Calu3 (cell line): ENCODE measurements at regions not wholly inside any gene's neighbourhood (a gene's known extent, or its start where the extent isn't known, plus 50 kb on each side); places are given as distances from the start of the nearest gene placed in this dataset.

Experiments
- BruUV-seq: library from RNA; stranded (reverse); fragments of 400-500 nt; replicated peaks from 2 replicates; lab custom pipeline; 2021; lab: Mats Ljungman, UMichigan
- CTCF ChIA-PET: fragments of 300-600 bp; sonication (Branson Sonifier 250); formaldehyde crosslinking; loops from one replicate; lab custom pipeline; 2022; ENCODE audit warnings: antibody characterized with exemption; lab: Charles Lee
- DNase-seq: peaks from one replicate; pipeline ENCODE4 v3.0.0; 2022
- H3K27ac Mint-ChIP-seq: one replicate; pipeline ENCODE4 v1.8.0; 2022; ENCODE audit warnings: mixed read lengths; ENCODE audit not compliant: unreplicated experiment
- H3K27me3 Mint-ChIP-seq: one replicate; pipeline ENCODE4 v1.8.0; 2022; ENCODE audit warnings: mixed read lengths; ENCODE audit not compliant: unreplicated experiment
- H3K36me3 Mint-ChIP-seq: one replicate; pipeline ENCODE4 v1.8.0; 2022; ENCODE audit warnings: mild to moderate bottlenecking, moderate library complexity, mixed read lengths; ENCODE audit not compliant: insufficient read depth, unreplicated experiment
- H3K4me1 Mint-ChIP-seq: one replicate; pipeline ENCODE4 v1.8.0; 2022; ENCODE audit warnings: mild to moderate bottlenecking, low read depth, mixed read lengths; ENCODE audit not compliant: unreplicated experiment
- H3K4me3 Mint-ChIP-seq: one replicate; pipeline ENCODE4 v1.8.0; 2022; ENCODE audit warnings: mild to moderate bottlenecking, low read depth, moderate library complexity, mixed read lengths; ENCODE audit not compliant: unreplicated experiment
- H3K9me3 Mint-ChIP-seq: one replicate; pipeline ENCODE4 v1.8.0; 2022; ENCODE audit warnings: low read depth, mixed read lengths; ENCODE audit not compliant: unreplicated experiment
- CTCF ChIP-seq: fragments of 200-600 bp; IDR thresholded peaks from one replicate; pipeline ENCODE4 v1.8.0; 2022; ENCODE audit warnings: antibody characterized with exemption; ENCODE audit not compliant: unreplicated experiment
- intact Hi-C: fragments of 100-400 bp; cut with micrococcal nuclease; formaldehyde crosslinking; loops from one replicate; pipeline ENCODE4 v1.10.0; 2022; ENCODE audit not compliant: unreplicated experiment

- no TSS peak for BruUV-seq
Measured at GRCh38 chr12:25818596-25819390, 139.7 kb upstream of the RASSF8 start.

DNA sequence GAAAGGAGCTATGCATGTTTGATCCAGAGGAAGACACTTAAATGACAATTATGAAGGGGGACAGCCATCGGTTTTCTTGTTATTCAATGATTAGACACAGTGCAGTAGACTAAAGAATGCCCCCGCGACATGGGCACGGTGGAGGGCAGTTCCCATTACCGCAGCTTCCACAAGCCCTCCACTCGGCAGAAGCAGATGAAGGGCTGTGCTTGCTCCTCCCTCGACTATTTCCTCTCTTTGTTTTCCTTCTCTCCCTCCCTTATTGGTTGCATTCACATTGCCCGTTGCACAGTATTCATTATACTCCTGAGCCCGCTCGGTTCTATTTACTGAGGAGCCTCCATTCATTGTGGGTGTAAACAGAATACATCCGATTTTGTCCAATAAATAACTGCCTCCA, 138.8 kb upstream of the RASSF8 start:
- CTCF ChIA-PET, result no interaction called here
- H3K9me3 Mint-ChIP-seq, result no peaks in the 10 kb centered on the region
- no peak overlapping the region for H3K4me3 Mint-ChIP-seq
- no peaks in the 10 kb centered on the region for H3K36me3 Mint-ChIP-seq
- no peak overlapping the region for H3K27ac Mint-ChIP-seq
- intact Hi-C loops, result no loop called here
- DNase-seq, result no peak
- H3K4me1 Mint-ChIP-seq, result no peaks in the 10 kb centered on the region
- no TSS peak for BruUV-seq
- TF ChIP-seq CTCF, result no peak
- no peaks in the 10 kb centered on the region for H3K27me3 Mint-ChIP-seq

More at GRCh38 chr12:25818596-25819390, 139.7 kb upstream of the RASSF8 start:
- Mint-ChIP-seq H3K4me1 (no peaks in the 10 kb centered on the region), H3K4me3 (no peak overlapping the region), H3K36me3 (no peaks in the 10 kb centered on the region), H3K9me3 (no peaks in the 10 kb centered on the region), H3K27me3 (no peaks in the 10 kb centered on the region), H3K27ac (no peak overlapping the region)
- intact Hi-C loops, result no loop called here
- no peak for DNase-seq
- no peak for TF ChIP-seq CTCF
- CTCF ChIA-PET, result no interaction called here

GRCh38 chr12:25822281-25822680, 136.2 kb upstream of the RASSF8 start:
- intact Hi-C loops, result no loop called here
- BruUV-seq, result no TSS peak
- H3K36me3 Mint-ChIP-seq, result no peaks in the 10 kb centered on the region
- no peaks in the 10 kb centered on the region for H3K4me1 Mint-ChIP-seq
- H3K4me3 Mint-ChIP-seq, result no peak overlapping the region
- H3K9me3 Mint-ChIP-seq, result no peaks in the 10 kb centered on the region
- no peak for TF ChIP-seq CTCF
- no peaks in the 10 kb centered on the region for H3K27me3 Mint-ChIP-seq
- CTCF ChIA-PET, result no interaction called here
- no peak for DNase-seq
- no peak overlapping the region for H3K27ac Mint-ChIP-seq

DNA sequence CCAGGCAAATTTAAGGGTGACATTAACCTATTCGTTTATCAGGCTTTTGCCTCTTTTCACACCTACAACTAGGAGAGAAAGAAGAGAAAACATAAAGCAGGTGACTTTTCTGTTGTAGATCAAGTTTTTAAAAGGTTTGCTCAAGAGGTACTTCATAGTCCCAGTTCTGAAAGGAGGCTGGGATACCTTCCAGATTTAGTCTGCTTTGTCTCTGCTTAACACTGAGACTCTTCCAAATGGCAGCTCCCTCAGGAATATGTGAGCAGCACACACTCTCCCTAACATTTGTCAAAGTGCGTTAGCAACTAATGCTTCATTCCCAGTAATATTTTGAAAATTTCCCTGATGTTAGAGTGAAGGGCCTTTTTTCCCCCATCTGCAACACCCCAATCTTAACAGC, 133.7 kb upstream of the RASSF8 start:
- Mint-ChIP-seq H3K27ac (no peak overlapping the region), H3K9me3 (no peaks in the 10 kb centered on the region), H3K27me3 (no peaks in the 10 kb centered on the region), H3K4me3 (no peak overlapping the region), H3K4me1 (no peaks in the 10 kb centered on the region), H3K36me3 (no peaks in the 10 kb centered on the region)
- intact Hi-C loops, result no loop called here
- DNase-seq, result no peak
- BruUV-seq, result no TSS peak
- no peak for TF ChIP-seq CTCF
- CTCF ChIA-PET, result interaction anchor here (0.6 kb wide), 1 partner anchor 1129 kb away, joined by 7 read pairs; no protein-coding TSS in a partner anchor
